NCI-H82 treated with DMSO at 0.1 percent for 48 hours (cell line): ENCODE measurements at regions not wholly inside any gene's neighbourhood (a gene's known extent, or its start where the extent isn't known, plus 50 kb on each side); places are given as distances from the start of the nearest gene placed in this dataset.
"Not testable (repeated sequence)": the region's sequence is repeated elsewhere in the genome, so short reads cannot be mapped to it uniquely, and the experiment has no call there.

Experiments
- DNase-seq: peaks from one replicate; lab custom pipeline; 2025; ENCODE audit not compliant: unreplicated experiment; lab: John Stamatoyannopoulos, UW

DNA sequence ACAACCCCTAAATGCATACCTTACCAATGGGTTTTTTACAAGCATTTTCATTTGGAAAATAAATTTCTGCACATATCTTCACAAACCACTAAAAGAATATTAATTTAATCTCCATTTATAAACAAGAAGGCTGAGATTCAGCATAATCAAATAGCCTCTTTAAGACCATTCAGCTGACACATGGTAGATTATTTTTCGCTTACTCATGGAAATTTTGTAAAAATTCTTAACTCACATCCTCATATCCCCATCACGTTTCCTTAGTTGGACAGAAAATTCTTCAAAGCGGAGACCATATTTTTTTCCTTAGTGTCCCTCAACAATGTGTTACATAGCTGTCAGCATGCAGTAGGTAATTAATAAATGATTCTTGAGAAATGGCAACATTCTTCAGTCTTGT is 439.6 kb upstream of the PTCHD4 start:
- DNase-seq, result no peak

GRCh38 chr6:48542191-48542590 is 431.2 kb upstream of the PTCHD4 start:
- DNase-seq, result no peak

DNA sequence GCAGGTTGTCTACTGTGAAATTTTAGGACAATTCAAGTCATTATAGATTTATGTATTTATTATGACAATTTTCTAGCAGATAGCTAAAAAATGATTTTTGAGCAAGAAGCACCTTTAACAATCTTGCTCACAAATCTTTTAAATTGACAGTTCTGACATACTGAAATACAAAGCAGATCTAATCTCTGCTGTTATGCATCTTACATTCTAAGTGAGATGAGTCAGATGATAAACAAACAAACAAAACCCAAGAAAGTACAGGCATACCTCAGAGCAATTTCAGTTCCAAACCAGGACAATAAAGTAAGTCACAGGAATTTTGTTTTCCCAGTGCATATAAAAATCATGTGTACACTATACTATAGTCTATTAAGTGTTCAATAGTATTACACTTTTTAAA is 430.7 kb upstream of the PTCHD4 start:
- no peak for DNase-seq

DNA sequence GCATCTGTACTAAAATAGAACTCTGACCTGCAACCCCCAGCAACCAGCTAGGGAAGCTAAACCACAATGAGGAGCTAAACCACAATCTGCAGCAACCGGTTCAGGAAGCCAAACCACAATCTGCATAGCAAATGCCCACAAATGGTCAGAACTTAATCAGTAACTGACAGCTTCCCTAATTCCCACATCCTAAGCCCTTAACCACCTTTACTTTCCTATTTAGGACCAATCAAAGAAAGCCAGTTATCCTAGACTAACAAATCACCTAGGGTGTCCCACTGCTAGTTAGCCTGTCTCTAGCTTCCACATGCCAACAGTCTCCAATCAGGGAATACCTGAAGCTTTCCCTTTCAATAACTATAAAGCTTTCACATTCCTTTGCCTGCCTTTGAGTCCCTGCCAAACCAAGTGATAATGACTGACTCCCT is 424.6 kb upstream of the PTCHD4 start:
- DNase-seq, result peak; percentile 67

- DNase-seq, result not testable (repeated sequence)
Observed at GRCh38 chr6:48530978-48531377, 420.0 kb upstream of the PTCHD4 start.

- DNase-seq, result no peak
Observed at GRCh38 chr6:48525849-48526248, 414.9 kb upstream of the PTCHD4 start.

DNA sequence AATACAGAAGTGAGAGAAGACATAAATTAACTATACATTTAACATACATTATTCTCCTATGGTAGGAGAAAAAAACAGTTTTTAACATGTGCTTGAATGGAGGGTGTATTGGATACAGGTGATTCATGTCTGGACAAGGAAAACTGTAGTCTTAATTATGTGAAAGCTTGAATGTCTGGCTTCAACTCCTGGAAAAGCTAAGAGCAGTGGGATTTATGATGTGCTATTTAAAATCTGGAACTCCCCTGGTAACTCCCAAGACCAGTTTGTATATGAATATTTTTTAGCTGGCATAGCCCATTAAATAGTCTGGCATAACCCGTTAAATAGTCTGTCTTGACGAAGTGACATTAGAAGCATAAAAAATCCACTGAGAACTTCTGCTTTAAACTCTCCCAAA is 410.0 kb upstream of the PTCHD4 start:
- no peak for DNase-seq

DNA sequence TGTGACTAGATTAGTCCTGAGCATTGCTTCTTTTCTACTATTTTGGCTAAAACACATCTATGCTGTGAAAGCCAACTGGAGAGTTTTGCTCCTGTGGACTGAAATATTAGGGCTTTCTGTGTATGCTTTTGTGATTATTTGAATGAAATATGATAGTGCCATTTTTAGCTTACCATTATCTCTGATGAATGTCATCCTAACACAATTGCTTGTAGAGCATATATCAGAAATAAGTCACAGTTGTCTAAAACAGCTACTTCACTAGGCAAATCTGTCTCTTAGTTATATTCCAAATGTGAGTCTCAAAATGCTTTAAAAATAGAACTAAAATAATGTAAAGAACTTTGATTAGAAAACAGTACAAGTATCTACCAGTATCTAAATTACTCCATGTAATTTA is 401.4 kb upstream of the PTCHD4 start:
- no peak for DNase-seq

DNA sequence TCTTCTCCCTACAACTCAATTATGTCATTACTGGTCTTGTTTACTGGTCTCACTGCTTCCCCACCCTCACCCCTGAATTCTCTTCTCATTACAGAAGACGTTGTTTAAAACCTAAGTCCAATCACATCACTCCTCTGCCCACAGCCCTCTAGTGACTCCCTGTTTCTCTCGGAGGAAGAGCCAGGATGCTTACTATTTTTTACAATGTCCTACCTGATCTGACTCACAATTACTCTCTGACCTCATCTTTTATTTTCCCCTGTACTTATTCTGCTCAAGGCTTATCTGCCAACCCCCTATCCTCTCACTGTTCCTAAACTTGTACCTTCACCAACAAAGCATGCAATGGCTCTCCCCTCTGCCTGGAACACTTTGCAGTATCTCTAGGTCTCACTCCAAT is 400.4 kb upstream of the PTCHD4 start:
- DNase-seq, result no peak

GRCh38 chr6:48505621-48506020 is 394.6 kb upstream of the PTCHD4 start:
- DNase-seq, result no peak

DNA sequence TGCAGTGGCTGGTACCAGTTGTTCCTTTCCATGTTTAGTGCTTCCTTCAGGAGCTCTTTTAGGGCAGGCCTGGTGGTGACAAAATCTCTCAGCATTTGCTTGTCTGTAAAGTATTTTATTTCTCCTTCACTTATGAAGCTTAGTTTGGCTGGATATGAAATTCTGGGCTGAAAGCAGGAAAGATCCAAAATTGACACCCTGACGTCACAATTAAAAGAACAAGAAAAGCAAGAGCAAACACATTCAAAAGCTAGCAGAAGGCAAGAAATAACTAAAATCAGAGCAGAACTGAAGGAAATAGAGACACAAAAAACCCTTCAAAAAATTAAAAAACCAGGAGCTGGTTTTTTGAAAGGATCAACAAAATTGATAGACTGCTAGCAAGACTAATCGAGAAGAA is 382.4 kb upstream of the PTCHD4 start:
- DNase-seq, result not testable (repeated sequence)

DNA sequence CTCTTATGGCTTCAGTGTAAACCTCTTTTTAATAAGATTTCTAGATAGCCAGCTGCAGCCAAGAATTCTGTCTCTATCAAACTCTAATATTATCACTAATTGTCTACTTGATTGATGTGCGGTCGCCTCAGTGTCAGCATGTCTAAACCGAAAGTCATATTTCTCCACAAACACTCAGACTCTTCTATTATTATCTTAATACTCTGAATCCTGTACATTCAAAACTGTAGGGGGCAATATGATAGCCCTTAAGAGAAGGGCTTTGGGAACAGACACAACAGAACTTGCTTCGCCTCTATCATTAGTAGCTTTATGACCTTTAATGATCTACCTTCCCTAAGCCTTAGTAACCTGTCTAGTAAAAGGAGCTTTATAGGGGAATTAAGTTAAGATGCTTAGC is 379.7 kb upstream of the PTCHD4 start:
- DNase-seq, result peak; percentile 96

DNA sequence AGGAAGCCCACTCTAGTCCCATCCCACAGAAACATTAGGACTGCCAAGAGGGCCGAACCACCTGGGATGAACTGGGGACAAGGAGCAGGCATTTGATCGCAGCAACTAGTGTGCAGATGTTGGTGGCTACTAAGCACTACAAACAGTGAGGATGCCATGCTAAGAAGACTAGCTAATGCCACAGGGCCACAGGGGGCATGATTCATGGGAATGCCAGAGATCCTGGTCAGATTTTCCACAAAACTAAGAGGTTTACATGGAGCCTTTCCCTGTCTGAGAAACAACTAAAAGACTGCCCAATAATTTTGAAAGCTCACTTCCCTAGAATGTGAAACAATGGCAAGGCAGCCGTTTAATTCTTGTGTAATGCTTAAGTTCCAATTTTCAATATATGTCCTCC is 375.9 kb upstream of the PTCHD4 start:
- no peak for DNase-seq

GRCh38 chr6:48486373-48486772 is 375.4 kb upstream of the PTCHD4 start:
- no peak for DNase-seq

- DNase-seq, result no peak
Observed at GRCh38 chr6:48476257-48476656, 365.3 kb upstream of the PTCHD4 start.

DNA sequence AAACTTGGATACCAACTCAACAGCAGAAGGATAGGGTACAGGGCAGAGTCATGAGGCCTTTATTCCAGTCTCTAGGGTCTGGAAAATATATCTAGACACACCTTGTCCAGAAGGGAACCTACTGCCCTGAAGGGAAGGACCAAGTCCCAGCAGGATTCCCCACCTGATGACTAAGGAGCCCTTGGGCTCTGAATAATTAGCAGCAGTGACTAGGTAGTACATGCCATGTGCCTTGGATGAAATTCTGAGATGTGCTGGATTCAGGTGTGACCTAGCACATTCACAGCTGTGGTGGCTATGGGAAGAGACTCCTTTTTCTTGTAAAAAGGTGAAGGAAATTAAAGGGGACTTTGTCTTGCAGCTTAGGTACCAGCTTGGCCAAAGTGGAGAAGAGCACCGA is 364.3 kb upstream of the PTCHD4 start:
- DNase-seq, result no peak

DNA sequence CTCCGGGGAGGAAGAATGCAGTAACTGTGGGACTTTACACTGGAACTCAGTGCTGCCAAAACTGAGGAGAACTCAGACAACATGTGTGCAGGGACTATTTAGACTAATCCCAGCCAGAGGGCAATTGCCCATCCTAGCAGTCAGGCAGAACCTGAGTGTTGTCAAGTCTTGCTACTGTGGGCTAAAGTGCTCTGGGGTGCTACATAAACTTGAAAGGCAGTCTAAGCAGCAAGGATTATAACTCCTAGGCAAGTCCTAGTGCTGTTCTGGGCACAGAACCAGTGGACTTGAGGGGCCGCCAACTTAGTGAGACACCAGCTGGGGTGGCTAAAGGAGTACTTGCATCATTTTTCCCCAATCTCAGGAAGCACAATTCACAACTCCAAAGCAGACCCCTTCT is 363.8 kb upstream of the PTCHD4 start:
- no peak for DNase-seq

- DNase-seq, result no peak
Observed at GRCh38 chr6:48474136-48474535, 363.1 kb upstream of the PTCHD4 start.

- DNase-seq, result no peak
Observed at GRCh38 chr6:48472535-48472934, 361.5 kb upstream of the PTCHD4 start.

DNA sequence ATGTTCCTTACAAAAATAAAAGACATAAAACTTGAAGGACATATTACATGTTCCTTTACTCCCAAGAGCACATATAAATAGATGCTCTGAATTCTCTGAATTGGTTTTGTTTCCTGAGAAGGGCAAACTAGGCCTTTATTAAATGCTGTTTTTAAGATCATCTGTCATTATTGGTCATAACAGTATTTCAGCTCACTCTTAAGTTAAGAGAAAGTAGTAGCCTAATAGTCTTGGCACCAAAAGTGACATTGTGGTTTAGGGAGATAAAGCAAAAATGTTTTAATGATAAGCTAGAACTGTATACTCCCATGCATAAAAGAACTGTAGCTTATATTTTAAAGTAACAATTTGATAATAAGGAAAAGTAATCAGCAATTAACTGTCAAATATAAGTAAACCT is 361.1 kb upstream of the PTCHD4 start:
- no peak for DNase-seq

- no peak for DNase-seq
Observed at GRCh38 chr6:48471326-48471725, 360.3 kb upstream of the PTCHD4 start.

DNA sequence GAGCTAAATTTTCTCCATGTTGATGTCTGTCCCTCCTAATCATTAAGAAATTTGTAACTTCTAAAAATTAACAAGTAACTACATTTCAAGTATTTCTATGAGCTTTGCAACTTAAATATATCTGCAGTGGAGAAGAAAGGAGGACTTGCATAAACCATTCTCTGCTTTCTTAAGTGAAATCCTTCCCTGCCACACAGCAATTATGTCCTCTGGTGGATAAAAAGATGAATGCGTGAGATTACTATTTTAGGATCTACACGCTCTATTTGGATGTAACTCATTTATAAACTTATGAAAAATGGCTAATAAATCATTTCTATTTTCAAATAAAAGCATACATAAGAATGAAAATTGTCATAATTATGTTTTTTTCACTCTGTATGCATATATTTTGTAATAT is 338.0 kb upstream of the PTCHD4 start:
- no peak for DNase-seq

GRCh38 chr6:48447251-48447650 is 336.3 kb upstream of the PTCHD4 start:
- no peak for DNase-seq

GRCh38 chr6:48429610-48430009 is 318.6 kb upstream of the PTCHD4 start:
- no peak for DNase-seq
